Activated CD4-positive, alpha-beta memory T cell treated with anti-CD3 and anti-CD28 coated beads, Interleukin-2, amount 10 ng/mL, durations not matched to agents 7 days and 5 days (primary cell): ENCODE measurements at regions not wholly inside any gene's neighbourhood (a gene's known extent, or its start where the extent isn't known, plus 50 kb on each side); places are given as distances from the start of the nearest gene placed in this dataset.
"Not testable (repeated sequence)": the region's sequence is repeated elsewhere in the genome, so short reads cannot be mapped to it uniquely, and the experiment has no call there.

Source experiments
- CTCF ChIA-PET: fragments of 350-600 bp; sonication (Branson Sonifier 250); formaldehyde crosslinking; loops from one replicate; lab custom pipeline; 2021; ENCODE audit warnings: antibody characterized with exemption, inconsistent platforms; lab: Charles Lee
- POLR2A ChIA-PET: fragments of 350-600 bp; sonication (Branson Sonifier 250); formaldehyde crosslinking; loops from one replicate; lab custom pipeline; 2021; ENCODE audit warnings: antibody characterized with exemption; lab: Charles Lee
- DNase-seq: peaks from one replicate; pipeline ENCODE4 v3.0.0-alpha.2; 2020
- H3K27ac Mint-ChIP-seq: one replicate; pipeline ENCODE4 v1.8.0; 2021; ENCODE audit warnings: mild to moderate bottlenecking, mixed read lengths
- H3K27me3 Mint-ChIP-seq: one replicate; pipeline ENCODE4 v1.8.0; 2021; ENCODE audit warnings: mixed read lengths
- H3K36me3 Mint-ChIP-seq: one replicate; pipeline ENCODE4 v1.8.0; 2021; ENCODE audit warnings: low read depth, mixed read lengths
- H3K4me1 Mint-ChIP-seq: one replicate; pipeline ENCODE4 v1.8.0; 2021; ENCODE audit warnings: mixed read lengths
- H3K4me3 Mint-ChIP-seq: one replicate; pipeline ENCODE4 v1.8.0; 2021; ENCODE audit warnings: mild to moderate bottlenecking, mixed read lengths
- H3K9me3 Mint-ChIP-seq: one replicate; pipeline ENCODE4 v1.8.0; 2021; ENCODE audit warnings: mixed read lengths

GRCh38 chr4:116343809-116344208 lies 741.6 kb downstream of the TRAM1L1 start:
- DNase-seq, result no peak
- Mint-ChIP-seq H3K9me3 (no peaks in the 10 kb centered on the region), H3K36me3 (no peaks in the 10 kb centered on the region), H3K27ac (no peak overlapping the region), H3K4me1 (no peaks in the 10 kb centered on the region), H3K27me3 (no peaks in the 10 kb centered on the region), H3K4me3 (no peak overlapping the region)
- ChIA-PET CTCF (no interaction called here), POLR2A (no interaction called here)

GRCh38 chr4:116342143-116342542 lies 743.2 kb downstream of the TRAM1L1 start:
- no peak overlapping the region for H3K4me3 Mint-ChIP-seq
- ChIA-PET POLR2A (no interaction called here), CTCF (no interaction called here)
- H3K36me3 Mint-ChIP-seq, result no peaks in the 10 kb centered on the region
- no peak for DNase-seq
- H3K9me3 Mint-ChIP-seq, result no peaks in the 10 kb centered on the region
- H3K27ac Mint-ChIP-seq, result no peak overlapping the region
- H3K4me1 Mint-ChIP-seq, result no peaks in the 10 kb centered on the region
- no peaks in the 10 kb centered on the region for H3K27me3 Mint-ChIP-seq

- no peak for DNase-seq
- Mint-ChIP-seq H3K36me3 (no peaks in the 10 kb centered on the region), H3K27me3 (no peaks in the 10 kb centered on the region), H3K27ac (no peak overlapping the region), H3K9me3 (no peaks in the 10 kb centered on the region), H3K4me3 (no peak overlapping the region), H3K4me1 (no peaks in the 10 kb centered on the region)
- POLR2A ChIA-PET, result no interaction called here
- CTCF ChIA-PET, result no interaction called here
Observed at GRCh38 chr4:116332508-116332907, 752.9 kb downstream of the TRAM1L1 start.

GRCh38 chr4:116328261-116328860 lies 757.0 kb downstream of the TRAM1L1 start:
- no peaks in the 10 kb centered on the region for H3K9me3 Mint-ChIP-seq

GRCh38 chr4:116323606-116324005 lies 761.8 kb downstream of the TRAM1L1 start:
- H3K4me1 Mint-ChIP-seq, result no peaks in the 10 kb centered on the region
- no peak for DNase-seq
- H3K27ac Mint-ChIP-seq, result no peak overlapping the region
- H3K9me3 Mint-ChIP-seq, result no peaks in the 10 kb centered on the region
- POLR2A ChIA-PET, result no interaction called here
- no peaks in the 10 kb centered on the region for H3K27me3 Mint-ChIP-seq
- CTCF ChIA-PET, result no interaction called here
- H3K36me3 Mint-ChIP-seq, result no peaks in the 10 kb centered on the region
- no peak overlapping the region for H3K4me3 Mint-ChIP-seq

More at GRCh38 chr4:116328261-116328860, 757.0 kb downstream of the TRAM1L1 start:
- ChIA-PET CTCF (no interaction called here), POLR2A (no interaction called here)
- Mint-ChIP-seq H3K4me1 (no peaks in the 10 kb centered on the region), H3K27me3 (no peaks in the 10 kb centered on the region), H3K27ac (no peak overlapping the region), H3K4me3 (no peak overlapping the region), H3K36me3 (no peaks in the 10 kb centered on the region)
- no peak for DNase-seq

GRCh38 chr4:116321471-116321870 lies 763.9 kb downstream of the TRAM1L1 start:
- DNase-seq, result no peak
- Mint-ChIP-seq H3K27ac (no peak overlapping the region), H3K36me3 (no peaks in the 10 kb centered on the region), H3K4me3 (no peak overlapping the region), H3K4me1 (no peaks in the 10 kb centered on the region), H3K9me3 (no peaks in the 10 kb centered on the region), H3K27me3 (no peaks in the 10 kb centered on the region)
- ChIA-PET CTCF (no interaction called here), POLR2A (no interaction called here)

GRCh38 chr4:116320859-116321258 lies 764.5 kb downstream of the TRAM1L1 start:
- Mint-ChIP-seq H3K4me1 (no peaks in the 10 kb centered on the region), H3K36me3 (no peaks in the 10 kb centered on the region), H3K27me3 (no peaks in the 10 kb centered on the region), H3K9me3 (no peaks in the 10 kb centered on the region), H3K27ac (no peak overlapping the region), H3K4me3 (no peak overlapping the region)
- CTCF ChIA-PET, result no interaction called here
- DNase-seq, result no peak
- POLR2A ChIA-PET, result no interaction called here

GRCh38 chr4:116303736-116304188 lies 781.6 kb downstream of the TRAM1L1 start:
- ChIA-PET POLR2A (no interaction called here), CTCF (no interaction called here)
- Mint-ChIP-seq H3K36me3 (no peaks in the 10 kb centered on the region), H3K9me3 (peaks cover 3% of the 10 kb centered on the region), H3K27ac (no peak overlapping the region), H3K4me1 (no peaks in the 10 kb centered on the region), H3K27me3 (no peaks in the 10 kb centered on the region), H3K4me3 (no peak overlapping the region)
- DNase-seq, result no peak

GRCh38 chr4:116302990-116303735 lies 782.2 kb downstream of the TRAM1L1 start:
- Mint-ChIP-seq H3K36me3 (no peaks in the 10 kb centered on the region), H3K27me3 (no peaks in the 10 kb centered on the region)
- POLR2A ChIA-PET, result no interaction called here

GRCh38 chr4:116275006-116275405 lies 810.4 kb downstream of the TRAM1L1 start:
- no peak overlapping the region for H3K27ac Mint-ChIP-seq
- no peak for DNase-seq
- no peaks in the 10 kb centered on the region for H3K36me3 Mint-ChIP-seq
- H3K4me3 Mint-ChIP-seq, result no peak overlapping the region
- H3K4me1 Mint-ChIP-seq, result no peaks in the 10 kb centered on the region
- CTCF ChIA-PET, result no interaction called here
- H3K9me3 Mint-ChIP-seq, result no peaks in the 10 kb centered on the region
- no peaks in the 10 kb centered on the region for H3K27me3 Mint-ChIP-seq
- POLR2A ChIA-PET, result no interaction called here

More at GRCh38 chr4:116302990-116303735, 782.2 kb downstream of the TRAM1L1 start:
- Mint-ChIP-seq H3K4me3 (no peak overlapping the region), H3K4me1 (no peaks in the 10 kb centered on the region), H3K9me3 (peaks cover 3% of the 10 kb centered on the region), H3K27ac (no peak overlapping the region)
- CTCF ChIA-PET, result no interaction called here
- DNase-seq, result no peak

- no peaks in the 10 kb centered on the region for H3K9me3 Mint-ChIP-seq
- H3K27me3 Mint-ChIP-seq, result no peaks in the 10 kb centered on the region
- CTCF ChIA-PET, result no interaction called here
- H3K4me1 Mint-ChIP-seq, result no peaks in the 10 kb centered on the region
- no peaks in the 10 kb centered on the region for H3K36me3 Mint-ChIP-seq
- POLR2A ChIA-PET, result no interaction called here
- DNase-seq, result no peak
- H3K4me3 Mint-ChIP-seq, result no peak overlapping the region
- H3K27ac Mint-ChIP-seq, result no peak overlapping the region
Observed at GRCh38 chr4:116272336-116272735, 813.0 kb downstream of the TRAM1L1 start.

- DNase-seq, H3K27me3 Mint-ChIP-seq, POLR2A ChIA-PET, H3K4me3 Mint-ChIP-seq, H3K27ac Mint-ChIP-seq, CTCF ChIA-PET, H3K4me1 Mint-ChIP-seq, H3K36me3 Mint-ChIP-seq: not testable (repeated sequence)
- peaks cover 11% of the 10 kb centered on the region for H3K9me3 Mint-ChIP-seq
Observed at GRCh38 chr4:116260931-116261330, 824.4 kb downstream of the TRAM1L1 start.

GRCh38 chr4:116244771-116245170 lies 840.6 kb downstream of the TRAM1L1 start:
- Mint-ChIP-seq H3K27ac (no peak overlapping the region), H3K4me3 (no peak overlapping the region), H3K9me3 (peaks cover 2% of the 10 kb centered on the region), H3K27me3 (no peaks in the 10 kb centered on the region), H3K36me3 (no peaks in the 10 kb centered on the region), H3K4me1 (no peaks in the 10 kb centered on the region)
- ChIA-PET CTCF (no interaction called here), POLR2A (no interaction called here)
- no peak for DNase-seq

GRCh38 chr4:116243431-116243830 lies 841.9 kb downstream of the TRAM1L1 start:
- Mint-ChIP-seq H3K27ac (no peak overlapping the region), H3K9me3 (no peaks in the 10 kb centered on the region), H3K36me3 (no peaks in the 10 kb centered on the region), H3K4me3 (no peak overlapping the region), H3K4me1 (no peaks in the 10 kb centered on the region), H3K27me3 (no peaks in the 10 kb centered on the region)
- ChIA-PET CTCF (no interaction called here), POLR2A (no interaction called here)
- DNase-seq, result no peak
